H7 (cell line): ENCODE measurements at regions not wholly inside any gene's neighbourhood (a gene's known extent, or its start where the extent isn't known, plus 50 kb on each side); places are given as distances from the start of the nearest gene placed in this dataset.
A peak's percentile ranks its signal among the peaks of the same experiment; 100 is the strongest.

Experiments
- DNase-seq: peaks from one replicate; pipeline ENCODE4 v3.0.0; 2012
- H3K27me3 ChIP-seq: 2 replicates; pipeline ENCODE4 v1.6.0; 2011; ENCODE audit warnings: mild to moderate bottlenecking, low read length; ENCODE audit not compliant: control insufficient read depth, insufficient read depth
- H3K36me3 ChIP-seq: replicated peaks from 2 replicates; pipeline ENCODE4 v1.5.1; 2011; ENCODE audit warnings: low read length; ENCODE audit not compliant: control insufficient read depth, insufficient read depth
- H3K4me3 ChIP-seq: 2 replicates; pipeline ENCODE4 v1.5.1; 2011; ENCODE audit warnings: low read depth, mild to moderate bottlenecking, control low read depth, low read length, moderate library complexity; ENCODE audit not compliant: insufficient read depth

DNA sequence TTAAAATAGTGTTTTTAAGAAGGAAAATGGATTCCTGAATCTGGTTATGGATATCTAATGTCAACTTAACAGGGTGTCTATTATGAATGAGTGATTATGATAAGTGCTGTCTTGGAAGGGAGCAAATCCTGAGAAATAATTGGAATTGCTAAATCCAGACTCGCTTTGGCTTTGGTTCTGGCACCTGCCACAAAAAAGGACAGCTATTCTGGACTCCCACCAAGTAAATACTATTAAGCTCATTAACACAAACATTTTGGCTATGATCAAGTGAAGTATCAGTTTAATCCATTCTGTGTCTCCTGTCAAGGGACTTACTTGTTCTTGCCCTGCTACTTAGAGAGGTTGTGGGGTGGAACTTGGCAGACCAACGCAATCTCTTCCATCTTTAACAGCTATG, 403.7 kb downstream of the CENPC start:
- DNase-seq, result no peak
- H3K36me3 ChIP-seq, result no peaks in the 10 kb centered on the region
- no peak overlapping the region for H3K4me3 ChIP-seq
- no peaks in the 10 kb centered on the region for H3K27me3 ChIP-seq

DNA sequence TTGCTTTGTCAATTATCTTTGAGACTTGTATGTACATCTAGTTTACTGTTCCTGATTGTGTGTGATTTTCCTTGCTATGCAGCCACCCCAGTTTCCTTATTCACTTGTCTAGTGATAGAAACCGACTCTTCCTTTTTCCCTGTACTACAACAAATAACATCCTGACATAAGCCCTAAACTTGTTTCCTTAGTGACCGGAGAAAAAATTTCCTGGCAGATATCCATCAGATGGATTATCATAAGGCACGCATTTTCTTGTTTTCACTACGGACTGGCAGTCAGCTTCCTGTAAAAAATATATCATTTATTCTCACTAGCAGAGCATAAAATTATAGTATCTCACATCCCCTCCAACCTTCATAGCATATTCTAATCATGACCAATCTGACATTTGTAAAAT, 410.7 kb downstream of the CENPC start:
- H3K27me3 ChIP-seq, result no peaks in the 10 kb centered on the region
- no peak overlapping the region for H3K4me3 ChIP-seq

DNA sequence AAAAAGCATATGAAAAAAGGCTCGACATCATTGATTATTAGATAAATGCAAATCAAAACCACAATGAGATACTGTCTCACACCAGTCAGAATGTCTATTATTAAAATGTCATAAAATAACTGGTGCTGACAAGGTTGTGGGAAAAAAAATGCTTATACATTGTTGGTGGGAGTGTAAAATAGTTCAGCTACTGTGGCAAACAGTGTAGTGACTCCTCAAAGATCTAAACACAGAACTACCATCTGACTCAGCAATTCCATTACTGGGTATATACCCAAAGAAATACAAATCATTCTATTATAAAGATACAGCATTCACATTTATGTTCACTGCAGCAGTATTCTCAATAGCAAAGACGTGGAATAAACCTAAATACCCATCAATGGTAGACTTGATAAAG, 412.1 kb downstream of the CENPC start:
- no peaks in the 10 kb centered on the region for H3K27me3 ChIP-seq
- DNase-seq, result no peak
- no peaks in the 10 kb centered on the region for H3K36me3 ChIP-seq
- H3K4me3 ChIP-seq, result no peak overlapping the region

More for the DNA sequence above, 410.7 kb downstream of the CENPC start:
- no peaks in the 10 kb centered on the region for H3K36me3 ChIP-seq
- no peak for DNase-seq

GRCh38 chr4:67131224-67131623, 414.1 kb downstream of the CENPC start:
- no peak for DNase-seq
- Histone ChIP-seq H3K36me3 (no peaks in the 10 kb centered on the region), H3K27me3 (no peaks in the 10 kb centered on the region), H3K4me3 (no peak overlapping the region)

GRCh38 chr4:67130411-67130810, 414.9 kb downstream of the CENPC start:
- H3K27me3 ChIP-seq, result no peaks in the 10 kb centered on the region
- no peak overlapping the region for H3K4me3 ChIP-seq
- no peaks in the 10 kb centered on the region for H3K36me3 ChIP-seq
- no peak for DNase-seq

- no peaks in the 10 kb centered on the region for H3K36me3 ChIP-seq
- H3K27me3 ChIP-seq, result no peaks in the 10 kb centered on the region
- DNase-seq, result no peak
- H3K4me3 ChIP-seq, result no peak overlapping the region
Observed at GRCh38 chr4:67126570-67126969, 418.7 kb downstream of the CENPC start.

GRCh38 chr4:67125636-67126514, 419.4 kb downstream of the CENPC start:
- Histone ChIP-seq H3K36me3 (no peaks in the 10 kb centered on the region), H3K4me3 (no peak overlapping the region), H3K27me3 (no peaks in the 10 kb centered on the region)
- DNase-seq, result no peak

GRCh38 chr4:67124716-67125115, 420.6 kb downstream of the CENPC start:
- H3K36me3 ChIP-seq, result no peaks in the 10 kb centered on the region
- DNase-seq, result no peak
- no peaks in the 10 kb centered on the region for H3K27me3 ChIP-seq
- no peak overlapping the region for H3K4me3 ChIP-seq

DNA sequence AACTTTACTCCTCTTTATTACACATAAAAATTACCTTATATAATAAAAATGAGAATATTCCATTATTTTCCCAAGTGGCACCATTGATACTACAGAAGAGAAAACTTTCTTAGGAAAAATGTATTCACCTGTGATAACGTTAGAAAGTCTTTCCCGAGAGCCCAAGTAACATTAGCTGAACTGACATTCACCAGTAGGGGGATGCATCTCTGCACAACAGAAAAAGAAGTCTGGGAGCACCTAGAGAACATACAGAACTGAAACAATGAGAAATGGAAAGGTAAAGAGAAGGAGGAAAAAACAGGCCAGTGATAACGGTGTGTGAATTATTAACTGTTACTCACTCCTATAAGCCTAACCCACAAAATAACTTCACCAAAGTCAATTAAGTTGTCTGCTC, 423.3 kb downstream of the CENPC start:
- H3K4me3 ChIP-seq, result no peak overlapping the region
- peak; percentile 7 for DNase-seq

DNA sequence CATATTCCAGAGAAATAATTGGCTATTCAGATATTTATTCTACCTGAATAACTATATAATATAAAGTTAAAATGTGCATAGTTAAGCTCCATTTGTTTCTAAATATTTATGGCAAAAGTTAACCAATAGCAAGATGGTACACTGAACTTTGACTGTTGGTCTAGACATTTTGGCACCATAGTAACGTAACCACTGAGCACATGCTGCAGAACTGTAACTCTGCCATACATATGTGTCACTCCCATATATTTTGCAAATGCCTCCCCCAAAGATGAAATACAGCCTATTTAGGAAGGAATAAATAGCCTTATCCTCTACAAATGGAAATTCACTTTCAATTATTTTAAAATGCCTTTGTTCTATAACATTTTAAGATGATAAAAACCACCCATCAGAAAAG, 424.9 kb downstream of the CENPC start:
- no peaks in the 10 kb centered on the region for H3K36me3 ChIP-seq
- no peak for DNase-seq
- H3K4me3 ChIP-seq, result no peak overlapping the region
- H3K27me3 ChIP-seq, result no peaks in the 10 kb centered on the region

More for the DNA sequence above, 423.3 kb downstream of the CENPC start:
- Histone ChIP-seq H3K36me3 (no peaks in the 10 kb centered on the region), H3K27me3 (no peaks in the 10 kb centered on the region)

GRCh38 chr4:67109276-67109675, 436.0 kb downstream of the CENPC start:
- no peaks in the 10 kb centered on the region for H3K36me3 ChIP-seq
- no peaks in the 10 kb centered on the region for H3K27me3 ChIP-seq
- DNase-seq, result no peak
- no peak overlapping the region for H3K4me3 ChIP-seq

DNA sequence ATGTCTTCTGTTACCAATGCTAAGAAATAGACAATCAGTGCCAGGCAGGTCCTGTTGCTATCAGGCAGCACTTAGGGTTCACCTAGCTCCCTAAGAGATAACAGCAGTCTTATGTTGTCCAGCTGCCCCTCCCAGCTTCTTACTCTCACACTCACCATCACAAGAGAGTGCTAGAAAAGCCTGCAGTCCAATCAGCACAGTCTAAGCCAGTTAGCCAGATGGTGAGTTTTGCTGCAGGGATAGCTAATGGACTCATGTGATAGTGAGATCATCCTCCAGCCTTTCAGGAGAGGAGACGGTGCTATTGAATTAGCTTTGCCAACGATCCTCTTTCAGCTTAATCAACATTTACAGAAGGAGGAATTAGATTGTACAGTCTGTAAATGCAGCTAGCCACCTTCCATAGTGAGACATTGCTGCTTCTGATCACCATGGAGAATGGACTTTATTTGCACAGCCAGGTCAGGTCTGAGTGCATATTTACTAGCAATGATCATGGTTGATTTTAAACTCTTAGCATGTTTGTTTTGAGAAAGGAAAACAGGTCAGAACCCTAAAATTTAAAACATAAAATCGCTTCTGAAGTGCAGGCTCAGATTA, 438.3 kb downstream of the CENPC start:
- Histone ChIP-seq H3K36me3 (no peaks in the 10 kb centered on the region), H3K27me3 (no peaks in the 10 kb centered on the region), H3K4me3 (no peak overlapping the region)
- DNase-seq, result no peak

DNA sequence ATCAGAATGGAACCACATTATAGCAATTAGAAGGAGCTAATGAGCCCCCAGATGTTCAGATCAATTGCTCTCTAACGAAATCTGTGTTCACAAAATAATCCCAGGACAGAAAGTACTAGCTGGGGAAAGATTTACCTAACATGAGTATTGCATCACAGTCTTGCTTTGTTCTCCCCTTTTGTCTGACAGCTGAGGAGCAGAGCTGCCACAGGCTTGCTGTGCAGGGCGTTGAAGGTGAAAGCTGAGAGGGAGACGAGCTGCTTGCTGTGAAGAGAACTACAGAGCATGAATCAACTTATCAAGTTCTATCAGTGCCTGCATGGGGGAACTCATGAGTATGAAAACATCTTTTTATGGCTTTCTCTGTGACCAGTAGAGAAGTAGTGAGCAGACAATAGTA, 441.2 kb downstream of the CENPC start:
- H3K27me3 ChIP-seq, result no peaks in the 10 kb centered on the region
- DNase-seq, result no peak
- H3K36me3 ChIP-seq, result no peaks in the 10 kb centered on the region
- H3K4me3 ChIP-seq, result no peak overlapping the region

DNA sequence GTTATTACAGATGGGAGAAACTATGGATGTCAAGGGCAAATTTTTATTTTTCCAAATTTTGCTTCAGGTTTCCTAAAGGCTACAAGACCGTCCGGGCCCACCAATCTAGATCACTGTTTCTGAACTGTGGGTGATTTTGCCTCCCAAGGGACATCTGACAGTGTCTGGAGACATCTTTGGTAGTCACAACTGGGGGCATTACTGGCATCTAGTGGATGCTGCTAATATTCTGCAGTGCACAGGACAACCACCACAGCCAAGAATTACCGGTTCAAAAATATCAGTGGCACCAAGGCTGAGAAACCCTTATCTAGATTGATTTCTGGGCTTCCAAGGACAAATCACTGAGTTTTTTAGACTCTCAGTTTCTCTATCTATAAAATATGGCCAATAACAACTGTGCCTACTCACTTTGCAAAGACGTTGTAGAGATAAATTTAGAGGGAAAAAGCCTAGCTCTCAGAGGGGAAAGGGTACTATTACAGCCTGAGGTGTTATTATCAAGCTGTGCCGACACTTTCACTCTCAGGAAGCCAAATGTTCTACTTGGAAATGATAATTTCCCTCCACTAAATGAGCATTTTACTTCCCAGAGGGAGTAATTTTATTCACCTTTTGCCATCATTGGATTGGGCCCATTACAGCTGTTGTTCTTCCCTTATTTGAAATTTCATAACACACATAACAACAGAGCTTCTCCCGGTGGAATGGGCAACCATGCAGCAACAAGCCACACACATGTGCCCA, 442.1 kb downstream of the CENPC start:
- Histone ChIP-seq H3K36me3 (no peaks in the 10 kb centered on the region), H3K4me3 (no peak overlapping the region), H3K27me3 (no peaks in the 10 kb centered on the region)
- DNase-seq, result no peak

DNA sequence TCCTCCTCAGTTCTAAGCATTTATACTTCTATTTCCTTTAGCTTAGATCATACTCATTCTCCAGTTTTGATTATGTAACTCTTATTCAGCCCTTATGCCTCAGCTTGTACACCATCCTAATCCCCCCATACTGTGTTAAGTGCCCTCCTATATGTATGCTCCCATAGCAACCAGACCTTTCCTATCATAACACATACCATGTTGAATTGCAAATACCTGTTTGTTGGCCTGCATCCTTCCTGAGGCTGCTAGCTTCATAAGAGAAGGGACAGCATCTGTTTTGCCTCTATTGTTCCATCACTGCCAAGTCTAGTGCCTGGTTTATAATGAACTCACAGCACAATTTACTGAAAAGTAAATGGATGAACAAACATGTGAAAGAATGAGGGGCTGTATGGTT, 443.7 kb downstream of the CENPC start:
- H3K36me3 ChIP-seq, result no peaks in the 10 kb centered on the region
- no peak overlapping the region for H3K4me3 ChIP-seq
- no peaks in the 10 kb centered on the region for H3K27me3 ChIP-seq
- DNase-seq, result no peak
